Progenitor cell of endocrine pancreas (in vitro differentiated cells): ENCODE measurements at regions not wholly inside any gene's neighbourhood (a gene's known extent, or its start where the extent isn't known, plus 50 kb on each side); places are given as distances from the start of the nearest gene placed in this dataset.

ENCODE experiments used
- DNase-seq: peaks from one replicate; pipeline ENCODE4 v3.0.0; 2021; ENCODE audit warnings: low spot score; ENCODE audit not compliant: unreplicated experiment
- H3K27ac Mint-ChIP-seq: 2 replicates; pipeline ENCODE4 v1.8.0; 2021; ENCODE audit warnings: mild to moderate bottlenecking, moderate library complexity, mixed read lengths
- H3K27me3 Mint-ChIP-seq: 2 replicates; pipeline ENCODE4 v1.8.0; 2021; ENCODE audit warnings: mixed read lengths
- H3K36me3 Mint-ChIP-seq: 2 replicates; pipeline ENCODE4 v1.8.0; 2022; ENCODE audit warnings: mixed read lengths; ENCODE audit not compliant: insufficient read depth
- H3K4me1 Mint-ChIP-seq: 2 replicates; pipeline ENCODE4 v1.8.0; 2021; ENCODE audit warnings: low read depth, mixed read lengths
- H3K4me3 Mint-ChIP-seq: 2 replicates; pipeline ENCODE4 v1.8.0; 2021; ENCODE audit warnings: low read depth, mild to moderate bottlenecking, moderate library complexity, mixed read lengths
- H3K9me3 Mint-ChIP-seq: 2 replicates; pipeline ENCODE4 v1.8.0; 2021; ENCODE audit warnings: low read depth, mixed read lengths
- CTCF ChIP-seq: fragments of 200-600 bp; sonication (generic); IDR thresholded peaks from one replicate; pipeline ENCODE4 v1.5.0; 2021; ENCODE audit warnings: antibody characterized with exemption, mild to moderate bottlenecking; ENCODE audit not compliant: unreplicated experiment

- H3K36me3 Mint-ChIP-seq, result no peaks in the 10 kb centered on the region
- H3K4me1 Mint-ChIP-seq, result no peaks in the 10 kb centered on the region
- no peaks in the 10 kb centered on the region for H3K27me3 Mint-ChIP-seq
- H3K4me3 Mint-ChIP-seq, result no peak overlapping the region
- no peak for DNase-seq
- H3K9me3 Mint-ChIP-seq, result peaks cover under 1% of the 10 kb centered on the region
- H3K27ac Mint-ChIP-seq, result no peak overlapping the region
- TF ChIP-seq CTCF, result no peak
Measured at GRCh38 chr2:123715467-123715982, 309.6 kb upstream of the CNTNAP5 start.

GRCh38 chr2:123717636-123718334 lies 307.3 kb upstream of the CNTNAP5 start:
- H3K27ac Mint-ChIP-seq, result no peak overlapping the region
- H3K4me3 Mint-ChIP-seq, result no peak overlapping the region
- no peaks in the 10 kb centered on the region for H3K27me3 Mint-ChIP-seq
- peaks cover 7% of the 10 kb centered on the region for H3K9me3 Mint-ChIP-seq
- no peak for TF ChIP-seq CTCF
- H3K4me1 Mint-ChIP-seq, result no peaks in the 10 kb centered on the region
- H3K36me3 Mint-ChIP-seq, result no peaks in the 10 kb centered on the region
- no peak for DNase-seq

- H3K4me1 Mint-ChIP-seq, result no peaks in the 10 kb centered on the region
Measured at GRCh38 chr2:123720760-123721159, 304.3 kb upstream of the CNTNAP5 start.

GRCh38 chr2:123723706-123724105 lies 301.4 kb upstream of the CNTNAP5 start:
- Mint-ChIP-seq H3K4me1 (no peaks in the 10 kb centered on the region), H3K27me3 (no peaks in the 10 kb centered on the region), H3K27ac (no peak overlapping the region), H3K4me3 (no peak overlapping the region), H3K9me3 (peaks cover 7% of the 10 kb centered on the region), H3K36me3 (no peaks in the 10 kb centered on the region)
- DNase-seq, result no peak
- TF ChIP-seq CTCF, result no peak

More at GRCh38 chr2:123720760-123721159, 304.3 kb upstream of the CNTNAP5 start:
- no peak overlapping the region for H3K4me3 Mint-ChIP-seq
- no peak for TF ChIP-seq CTCF
- no peak for DNase-seq
- H3K9me3 Mint-ChIP-seq, result peaks cover 7% of the 10 kb centered on the region
- no peak overlapping the region for H3K27ac Mint-ChIP-seq
- H3K36me3 Mint-ChIP-seq, result no peaks in the 10 kb centered on the region
- no peaks in the 10 kb centered on the region for H3K27me3 Mint-ChIP-seq

GRCh38 chr2:123732563-123732962 lies 292.5 kb upstream of the CNTNAP5 start:
- Mint-ChIP-seq H3K27ac (no peak overlapping the region), H3K4me1 (peaks cover 14% of the 10 kb centered on the region), H3K4me3 (no peak overlapping the region), H3K9me3 (no peaks in the 10 kb centered on the region), H3K36me3 (no peaks in the 10 kb centered on the region), H3K27me3 (no peaks in the 10 kb centered on the region)
- DNase-seq, result no peak
- TF ChIP-seq CTCF, result no peak
